MV-4-11 (cell line): ENCODE measurements at regions not wholly inside any gene's neighbourhood (a gene's known extent, or its start where the extent isn't known, plus 50 kb on each side); places are given as distances from the start of the nearest gene placed in this dataset.
"Not testable (repeated sequence)": the region's sequence is repeated elsewhere in the genome, so short reads cannot be mapped to it uniquely, and the experiment has no call there.

Experiments
- DNase-seq: peaks from one replicate; lab custom pipeline; 2025; lab: John Stamatoyannopoulos, UW

DNA sequence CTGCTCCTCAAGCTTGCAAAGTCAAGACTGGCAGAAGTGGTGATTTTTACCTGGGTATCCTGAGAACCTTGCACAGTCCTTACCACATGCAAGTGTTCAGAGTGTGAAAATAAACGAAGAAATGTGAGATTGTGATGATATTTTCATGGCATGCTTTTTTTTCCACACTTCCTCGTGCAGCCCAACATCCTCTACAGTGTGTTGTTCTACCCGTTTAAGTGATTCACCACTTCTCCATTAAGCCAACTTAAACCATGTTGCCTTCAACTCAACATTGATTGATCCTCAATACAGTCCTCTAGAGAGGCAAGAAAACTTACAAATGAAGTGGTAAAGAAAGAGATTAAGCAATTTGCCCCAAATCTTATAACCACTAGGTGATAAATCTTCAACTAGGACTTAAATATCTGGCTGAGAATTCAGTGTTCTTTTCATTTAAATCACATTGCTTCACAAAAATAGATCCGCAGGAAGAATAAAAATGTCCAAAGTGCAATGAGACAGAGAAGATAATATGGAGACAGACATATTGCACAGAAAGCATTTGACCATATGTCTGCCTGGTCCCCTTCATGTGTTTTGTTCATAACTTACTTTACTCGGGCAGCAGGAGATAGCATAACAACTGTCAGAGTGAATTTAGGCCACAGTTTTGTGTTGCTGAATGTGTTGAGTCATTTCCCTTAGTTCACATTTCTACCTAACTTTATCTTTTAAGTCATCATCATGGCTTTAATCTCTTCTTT, 75.8 kb upstream of the PARP8 start:
- DNase-seq = peak; percentile 62

DNA sequence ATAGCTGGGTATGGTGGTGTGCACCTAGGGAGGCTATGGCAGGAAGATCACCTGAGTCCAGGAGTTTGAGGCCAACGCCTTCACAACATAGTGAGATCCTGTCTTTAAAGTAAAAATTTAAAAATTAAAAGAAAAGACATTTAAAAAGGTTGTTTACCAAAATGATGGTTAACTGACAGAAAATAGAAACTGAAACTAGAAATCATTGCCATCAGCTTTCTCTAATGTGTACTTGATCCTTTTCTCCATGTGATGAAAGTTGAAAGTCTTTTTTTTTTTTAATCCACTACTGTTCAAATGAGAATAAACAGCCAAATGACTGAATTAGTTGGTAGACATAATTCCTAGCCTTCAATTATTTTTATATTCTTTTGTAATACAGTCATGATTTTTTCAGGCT, 75.1 kb upstream of the PARP8 start:
- DNase-seq = not testable (repeated sequence)

DNA sequence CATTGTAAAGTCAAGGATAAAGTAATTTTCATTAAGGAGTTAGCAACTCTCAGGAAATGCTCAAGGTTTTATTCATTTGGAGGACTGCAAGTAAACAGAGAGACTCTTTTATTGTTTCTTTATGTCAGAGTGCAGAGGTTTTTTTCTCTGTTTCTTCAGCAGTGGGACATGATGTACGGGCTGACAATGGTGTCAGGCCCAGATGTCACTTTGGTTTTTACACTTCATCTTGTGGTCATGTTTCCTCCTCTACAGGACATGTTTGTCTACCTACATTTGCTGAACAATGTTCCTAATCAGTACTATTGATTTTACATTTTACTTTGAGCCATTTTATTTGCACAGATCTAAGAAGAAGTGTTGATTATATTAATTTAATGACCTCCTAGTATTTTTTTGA, 72.8 kb upstream of the PARP8 start:
- no peak for DNase-seq

DNA sequence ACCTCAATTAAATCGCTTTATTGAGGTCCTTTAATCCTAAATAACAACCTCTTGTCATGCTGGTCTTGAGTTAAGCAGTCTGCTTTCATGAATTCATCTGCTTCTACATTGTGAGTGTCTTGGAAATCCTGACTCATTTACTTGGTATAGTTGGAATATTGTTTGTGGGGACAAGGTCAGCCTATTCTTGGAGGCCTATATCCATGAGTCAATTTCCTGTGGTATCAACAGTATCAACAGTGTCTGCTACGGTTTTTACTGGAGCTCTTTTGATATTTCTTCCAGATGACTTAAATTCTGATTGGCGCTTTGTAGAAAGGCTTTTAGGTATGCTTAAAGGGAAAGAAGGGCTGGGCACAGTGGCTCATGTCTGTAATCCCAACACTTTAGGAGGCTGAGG, 71.2 kb upstream of the PARP8 start:
- DNase-seq = peak; percentile 82

DNA sequence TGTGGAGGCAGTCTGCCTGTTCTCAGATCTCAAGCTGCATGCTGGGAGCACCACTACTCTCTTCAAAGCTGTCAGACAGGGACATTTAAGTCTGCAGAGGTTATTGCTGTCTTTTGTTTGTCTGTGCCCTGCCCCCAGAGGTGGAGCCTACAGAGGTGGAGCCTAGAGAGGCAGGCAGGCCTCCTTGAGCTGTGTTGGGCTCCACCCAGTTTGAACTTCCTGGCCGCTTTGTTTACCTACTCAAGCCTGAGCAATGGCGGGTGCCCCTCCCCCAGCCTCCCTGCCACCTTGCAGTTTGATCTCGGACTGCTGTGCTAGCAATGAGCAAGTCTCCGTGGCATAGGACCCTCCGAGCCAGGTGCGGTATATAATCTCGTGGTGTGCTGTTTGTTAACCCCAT, 64.9 kb upstream of the PARP8 start:
- not testable (repeated sequence) for DNase-seq

DNA sequence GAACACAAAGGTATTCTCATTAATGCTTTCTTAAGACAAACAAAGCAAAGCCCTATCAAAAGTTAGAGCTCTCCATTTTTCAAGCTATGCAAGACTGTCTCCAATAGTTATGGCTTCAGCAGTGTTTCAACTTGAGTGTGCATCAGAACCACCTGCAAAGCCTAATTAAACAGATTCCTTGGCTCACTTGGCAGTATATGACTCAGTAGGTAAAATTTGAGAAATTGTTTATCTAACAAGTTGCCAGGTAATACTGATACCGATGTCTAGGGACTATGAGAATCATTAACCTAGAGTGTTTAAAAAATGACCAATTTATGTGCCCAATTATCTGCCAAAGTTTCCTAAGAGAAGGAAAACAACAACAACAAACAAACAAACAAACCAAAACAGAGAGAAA, 60.3 kb upstream of the PARP8 start:
- no peak for DNase-seq

DNA sequence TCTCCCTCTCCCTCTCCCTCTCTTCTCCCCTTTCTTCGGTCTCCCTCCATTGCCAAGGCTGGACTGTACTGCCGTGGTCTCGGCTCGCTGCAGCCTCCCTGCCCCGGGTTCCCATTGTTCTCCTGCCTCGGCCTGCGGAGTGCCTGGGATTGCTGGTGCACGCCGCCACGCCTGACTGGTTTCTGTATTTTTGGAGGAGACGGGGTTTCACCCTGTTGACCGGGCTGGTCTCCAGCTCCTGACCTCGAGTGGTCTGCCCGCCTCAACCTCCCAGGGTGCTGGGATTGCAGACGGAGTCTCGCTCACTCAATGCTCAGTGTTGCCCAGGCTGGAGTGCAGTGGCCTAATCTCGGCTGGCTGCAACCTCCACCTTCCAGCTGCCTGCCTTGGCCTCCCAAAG, 59.0 kb upstream of the PARP8 start:
- DNase-seq = not testable (repeated sequence)

DNA sequence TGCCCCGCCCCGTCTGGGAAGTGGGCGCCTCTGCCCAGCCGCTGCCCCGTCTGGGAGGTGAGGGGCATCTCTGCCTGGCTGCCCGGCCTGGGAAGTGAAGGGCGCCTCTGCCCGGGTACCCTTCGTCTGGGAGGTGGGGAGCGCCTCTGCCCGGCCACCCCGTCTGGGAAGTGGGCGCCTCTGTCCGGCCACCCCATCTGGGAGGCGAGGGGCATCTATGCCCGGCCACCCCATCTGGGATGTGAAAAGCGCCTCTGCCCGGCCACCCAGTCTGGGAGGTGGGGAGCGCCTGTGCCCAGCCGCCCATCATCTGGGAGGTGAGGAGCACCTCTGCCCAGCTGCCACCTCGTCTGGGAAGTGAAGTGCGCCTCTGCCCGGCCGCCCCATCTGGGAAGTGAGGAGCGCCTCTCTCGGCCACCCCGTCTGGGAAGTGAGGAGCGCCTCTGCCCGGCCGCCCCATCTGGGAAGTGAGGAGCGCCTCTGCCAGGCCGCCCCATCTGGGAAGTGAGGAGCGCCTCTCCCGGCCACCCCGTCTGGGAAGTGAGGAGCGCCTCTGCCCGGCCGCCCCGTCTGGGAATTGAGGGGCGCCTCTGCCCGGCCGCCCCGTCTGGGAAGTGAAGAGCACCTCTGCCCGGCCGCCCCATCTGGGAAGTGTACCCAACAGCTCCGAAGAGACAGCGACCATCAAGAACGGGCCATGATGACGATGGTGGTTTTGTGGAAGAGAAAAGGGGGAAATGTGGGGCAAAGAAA, 58.3 kb upstream of the PARP8 start:
- not testable (repeated sequence) for DNase-seq

DNA sequence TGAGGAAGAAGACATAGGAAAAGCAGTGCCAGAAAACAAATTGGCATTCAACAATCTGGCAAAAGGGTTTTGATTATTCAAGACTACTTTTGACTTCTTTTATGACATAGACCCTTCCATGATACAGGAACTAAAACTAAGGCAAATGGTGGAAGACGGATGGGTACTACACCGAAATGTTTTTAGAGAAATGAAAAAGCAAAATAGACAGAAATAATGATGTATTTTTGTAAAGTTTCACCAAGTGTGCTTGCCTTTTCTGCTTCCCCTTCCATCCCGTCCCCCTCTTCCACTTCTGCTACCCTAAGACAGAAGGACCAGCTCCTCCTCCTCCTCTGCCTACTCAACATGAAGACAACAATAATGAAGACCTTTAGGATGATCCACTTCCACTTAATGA, 53.4 kb upstream of the PARP8 start:
- DNase-seq = peak; percentile 84
